Small intestine (tissue), 7 donors: ENCODE measurements at regions not wholly inside any gene's neighbourhood (a gene's known extent, or its start where the extent isn't known, plus 50 kb on each side); places are given as distances from the start of the nearest gene placed in this dataset.

Experiments used
- DNase-seq, 2 donors: peaks; one replicate each; pipeline versions ENCODE4 v3.0.0 to v3.0.0-alpha.2; 2013
- FAIRE-seq: peaks from 2 replicates; lab custom pipeline; 2012; peaks lifted over from hg19 to GRCh38; lab: Jason Lieb, UNC
- H3K27ac ChIP-seq, 3 donors: one replicate each; pipeline ENCODE4 v1.5.1; 2013; ENCODE audit warnings: low read length in 2 of 3, mild to moderate bottlenecking in 2 of 3, control low read depth in 1 of 3, inconsistent platforms in 1 of 3, low read depth in 1 of 3, moderate library complexity in 1 of 3
- H3K27me3 ChIP-seq, 3 donors: one replicate each; pipeline ENCODE4 v1.6.1; 2013; ENCODE audit warnings: low read length in 3 of 3, inconsistent platforms in 1 of 3; ENCODE audit not compliant: control insufficient read depth in 3 of 3, insufficient read depth in 3 of 3
- H3K36me3 ChIP-seq, 3 donors: one replicate each; pipeline ENCODE4 v1.6.1; 2013; ENCODE audit warnings: low read length in 3 of 3, inconsistent platforms in 1 of 3, low read depth in 1 of 3, mild to moderate bottlenecking in 1 of 3, moderate library complexity in 1 of 3; ENCODE audit not compliant: control insufficient read depth in 3 of 3, insufficient read depth in 2 of 3
- H3K4me1 ChIP-seq, 3 donors: one replicate each; pipeline ENCODE4 v1.6.1; 2013; ENCODE audit warnings: low read length in 2 of 3, inconsistent platforms in 1 of 3, low read depth in 1 of 3, mild to moderate bottlenecking in 1 of 3, moderate library complexity in 1 of 3; ENCODE audit not compliant: control insufficient read depth in 3 of 3, insufficient read depth in 2 of 3
- H3K4me3 ChIP-seq, 3 donors: one replicate each; pipeline ENCODE4 v1.5.1; 2013; ENCODE audit warnings: low read length in 3 of 3, control low read depth in 1 of 3, inconsistent platforms in 1 of 3, low read depth in 1 of 3, mild to moderate bottlenecking in 1 of 3, moderate library complexity in 1 of 3
- H3K9me3 ChIP-seq, 2 donors: one replicate each; pipeline ENCODE4 v1.6.1; 2013; ENCODE audit warnings: low read depth in 1 of 2, low read length in 1 of 2; ENCODE audit not compliant: control insufficient read depth in 2 of 2, insufficient read depth in 1 of 2
- WGBS, 3 donors: extraction: QIAGEN DNeasy Blood & Tissue Kit; methylation state at CpG; one replicate each; pipeline ENCODE4 v1.1.7; 2013; 5-methylcytosine and 5-hydroxymethylcytosine counted together
- donor health status: healthy with polysubstance abuse.
- donor health status: control.
- donor health status: control.
- donor health status: Bipolar disorder and iron deficiency.
- donor health status: healthy.

DNA sequence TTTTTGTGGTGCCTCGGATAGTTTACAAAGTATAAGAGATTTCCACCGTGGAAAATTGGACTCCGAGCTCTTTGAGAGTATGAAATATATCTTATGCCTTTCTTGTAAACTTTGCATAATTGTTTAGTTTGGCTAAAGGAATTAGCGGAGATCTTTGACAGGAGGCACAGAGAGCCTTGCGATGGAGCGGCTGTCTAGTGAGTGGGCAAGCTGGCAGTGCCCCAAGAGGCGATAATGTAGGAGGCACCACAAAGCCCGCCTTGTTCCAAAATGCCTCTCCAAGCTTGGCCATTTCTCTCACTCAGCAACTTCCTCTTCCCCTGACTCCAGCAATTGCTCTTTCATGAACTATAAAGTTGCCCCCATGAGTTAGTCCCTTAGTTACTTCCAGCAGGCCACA lies 270.1 kb upstream of the PRICKLE1 start:
- no peaks in the 10 kb centered on the region for H3K4me1 ChIP-seq
- no peak for FAIRE-seq
- H3K4me3 ChIP-seq = no peak overlapping the region
- no peak for DNase-seq
- no peak overlapping the region for H3K27ac ChIP-seq
- H3K36me3 ChIP-seq = no peaks in the 10 kb centered on the region
- 66 to 91% (median 88%) methylated on average over 8 of the region's 8 CpGs for WGBS, 3 donors
- H3K27me3 ChIP-seq = no peaks in the 10 kb centered on the region
- no peaks in the 10 kb centered on the region for H3K9me3 ChIP-seq

DNA sequence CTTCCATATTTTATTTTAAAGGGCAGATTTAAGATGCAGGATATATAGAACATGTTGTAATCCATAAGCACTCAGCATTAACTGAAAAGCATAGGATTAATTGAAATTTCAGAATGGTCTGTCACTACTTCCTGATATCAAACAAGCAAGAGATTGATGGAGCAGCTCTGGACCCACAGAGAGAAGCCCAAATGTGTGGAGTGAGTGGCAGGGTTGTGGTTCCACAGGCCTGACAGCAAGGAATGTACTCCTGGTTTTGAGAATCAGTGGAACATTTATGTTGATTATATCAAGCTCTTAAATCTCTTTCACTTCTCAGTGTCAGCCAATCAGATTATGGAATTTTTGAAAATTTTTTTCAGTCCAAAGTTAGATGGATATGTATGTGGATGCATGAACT lies 267.6 kb upstream of the PRICKLE1 start:
- no peak overlapping the region for H3K4me3 ChIP-seq
- no peaks in the 10 kb centered on the region for H3K36me3 ChIP-seq
- H3K9me3 ChIP-seq = no peaks in the 10 kb centered on the region
- DNase-seq (no peak), FAIRE-seq (no peak)
- no peaks in the 10 kb centered on the region for H3K27me3 ChIP-seq
- H3K27ac ChIP-seq = no peak overlapping the region
- H3K4me1 ChIP-seq = no peaks in the 10 kb centered on the region

- DNase-seq (no peak), FAIRE-seq (no peak)
- no peak overlapping the region for H3K27ac ChIP-seq
- H3K4me3 ChIP-seq = no peak overlapping the region
- no peaks in the 10 kb centered on the region for H3K27me3 ChIP-seq
- H3K36me3 ChIP-seq = no peaks in the 10 kb centered on the region
- WGBS, 3 donors = 54 to 69% (median 59%) methylated on average over 2 of the region's 2 CpGs
- H3K9me3 ChIP-seq = no peaks in the 10 kb centered on the region
- no peaks in the 10 kb centered on the region for H3K4me1 ChIP-seq
Measured at GRCh38 chr12:42855362-42855950, 265.9 kb upstream of the PRICKLE1 start.

- Histone ChIP-seq H3K4me3 (no peak overlapping the region), H3K36me3 (no peaks in the 10 kb centered on the region), H3K27ac (no peak overlapping the region), H3K27me3 (no peaks in the 10 kb centered on the region), H3K9me3 (no peaks in the 10 kb centered on the region), H3K4me1 (no peaks in the 10 kb centered on the region)
- FAIRE-seq = no peak
- DNase-seq = no peak
Measured at GRCh38 chr12:42854826-42855225, 265.3 kb upstream of the PRICKLE1 start.

DNA sequence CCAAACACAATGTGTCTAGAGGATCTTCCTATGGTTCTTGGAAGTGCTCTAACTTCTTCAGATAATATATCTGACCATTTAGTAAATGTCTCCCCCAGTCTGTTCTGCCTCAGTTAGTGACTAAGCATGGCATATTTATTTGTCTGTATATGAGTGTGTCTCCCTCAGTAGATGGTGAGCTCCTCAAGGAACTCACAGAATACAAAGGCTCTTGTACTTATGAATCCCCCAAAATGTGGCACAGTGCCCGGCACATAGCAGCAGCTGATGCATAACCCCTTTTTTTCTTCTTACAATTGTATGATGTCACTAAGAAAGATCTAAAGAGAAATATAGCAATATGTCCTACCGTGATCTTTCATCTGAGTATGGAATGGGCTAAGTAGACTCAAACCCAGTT lies 264.7 kb upstream of the PRICKLE1 start:
- no peaks in the 10 kb centered on the region for H3K27me3 ChIP-seq
- no peak for DNase-seq
- WGBS, 3 donors = 87 to 91% (median 88%) methylated on average over 2 of the region's 2 CpGs

GRCh38 chr12:42853370-42854140 lies 264.0 kb upstream of the PRICKLE1 start:
- H3K9me3 ChIP-seq = no peaks in the 10 kb centered on the region
- H3K4me3 ChIP-seq = no peak overlapping the region
- no peak for FAIRE-seq
- no peaks in the 10 kb centered on the region for H3K36me3 ChIP-seq
- no peak for DNase-seq
- no peaks in the 10 kb centered on the region for H3K4me1 ChIP-seq
- H3K27ac ChIP-seq = no peak overlapping the region
- H3K27me3 ChIP-seq = no peaks in the 10 kb centered on the region
- WGBS, 3 donors = 70 to 72% (median 71%) methylated on average over 4 of the region's 4 CpGs

More for the DNA sequence above, 264.7 kb upstream of the PRICKLE1 start:
- no peak for FAIRE-seq
- Histone ChIP-seq H3K4me1 (no peaks in the 10 kb centered on the region), H3K4me3 (no peak overlapping the region), H3K27ac (no peak overlapping the region), H3K36me3 (no peaks in the 10 kb centered on the region), H3K9me3 (no peaks in the 10 kb centered on the region)

GRCh38 chr12:42846782-42847181 lies 257.2 kb upstream of the PRICKLE1 start:
- H3K9me3 ChIP-seq = no peaks in the 10 kb centered on the region
- DNase-seq (no peak), FAIRE-seq (no peak)
- no peaks in the 10 kb centered on the region for H3K27me3 ChIP-seq
- 45 to 64% (median 50%) methylated on average over 1 of the region's 1 CpG for WGBS, 3 donors
- H3K4me3 ChIP-seq = no peak overlapping the region
- no peak overlapping the region for H3K27ac ChIP-seq
- H3K36me3 ChIP-seq = no peaks in the 10 kb centered on the region
- H3K4me1 ChIP-seq = no peaks in the 10 kb centered on the region

- FAIRE-seq = no peak
- H3K36me3 ChIP-seq = no peaks in the 10 kb centered on the region
- H3K4me1 ChIP-seq = no peaks in the 10 kb centered on the region
- 74 to 89% (median 83%) methylated on average over 2 of the region's 2 CpGs for WGBS, 3 donors
- no peak for DNase-seq
- H3K4me3 ChIP-seq = no peak overlapping the region
- no peaks in the 10 kb centered on the region for H3K9me3 ChIP-seq
- H3K27ac ChIP-seq = no peak overlapping the region
- H3K27me3 ChIP-seq = no peaks in the 10 kb centered on the region
Measured at GRCh38 chr12:42834062-42834461, 244.5 kb upstream of the PRICKLE1 start.

GRCh38 chr12:42828836-42829235 lies 239.3 kb upstream of the PRICKLE1 start:
- Histone ChIP-seq H3K27ac (no peak overlapping the region), H3K36me3 (no peaks in the 10 kb centered on the region), H3K4me3 (no peak overlapping the region), H3K4me1 (no peaks in the 10 kb centered on the region), H3K9me3 (no peaks in the 10 kb centered on the region), H3K27me3 (no peaks in the 10 kb centered on the region)
- WGBS, 3 donors = 82 to 90% (median 83%) methylated on average over 4 of the region's 4 CpGs
- DNase-seq (no peak), FAIRE-seq (no peak)
